ENCODE measurements at regions not wholly inside any gene's neighbourhood (a gene's known extent, or its start where the extent isn't known, plus 50 kb on each side); places are given as distances from the start of the nearest gene placed in this dataset.
A peak's percentile ranks its signal among the peaks of the same experiment; 100 is the strongest.

GRCh38 chr5:113935453-113935852 lies 422.0 kb downstream of the YTHDC2 start:
- H3K27ac ChIP-seq: no peak overlapping the region
- no peak overlapping the region for H3K9ac ChIP-seq (ENCODE audit: low read depth in 2 of 2, low read length in 2 of 2)
- no peaks in the 10 kb centered on the region for H3K36me3 ChIP-seq
- DNase-seq: no peak
- no peaks in the 10 kb centered on the region for H3K27me3 ChIP-seq
- H3K4me1 ChIP-seq: no peaks in the 10 kb centered on the region
- no peaks in the 10 kb centered on the region for H3K9me3 ChIP-seq
- no peak overlapping the region for H3K4me3 ChIP-seq
- intact Hi-C loops (cut with DNase I): no loop called here
- TF ChIP-seq, protein P1, sequence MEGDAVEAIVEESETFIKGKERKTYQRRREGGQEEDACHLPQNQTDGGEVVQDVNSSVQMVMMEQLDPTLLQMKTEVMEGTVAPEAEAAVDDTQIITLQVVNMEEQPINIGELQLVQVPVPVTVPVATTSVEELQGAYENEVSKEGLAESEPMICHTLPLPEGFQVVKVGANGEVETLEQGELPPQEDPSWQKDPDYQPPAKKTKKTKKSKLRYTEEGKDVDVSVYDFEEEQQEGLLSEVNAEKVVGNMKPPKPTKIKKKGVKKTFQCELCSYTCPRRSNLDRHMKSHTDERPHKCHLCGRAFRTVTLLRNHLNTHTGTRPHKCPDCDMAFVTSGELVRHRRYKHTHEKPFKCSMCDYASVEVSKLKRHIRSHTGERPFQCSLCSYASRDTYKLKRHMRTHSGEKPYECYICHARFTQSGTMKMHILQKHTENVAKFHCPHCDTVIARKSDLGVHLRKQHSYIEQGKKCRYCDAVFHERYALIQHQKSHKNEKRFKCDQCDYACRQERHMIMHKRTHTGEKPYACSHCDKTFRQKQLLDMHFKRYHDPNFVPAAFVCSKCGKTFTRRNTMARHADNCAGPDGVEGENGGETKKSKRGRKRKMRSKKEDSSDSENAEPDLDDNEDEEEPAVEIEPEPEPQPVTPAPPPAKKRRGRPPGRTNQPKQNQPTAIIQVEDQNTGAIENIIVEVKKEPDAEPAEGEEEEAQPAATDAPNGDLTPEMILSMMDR (IDR thresholded peaks at IDR 0.05): no peak

DNA sequence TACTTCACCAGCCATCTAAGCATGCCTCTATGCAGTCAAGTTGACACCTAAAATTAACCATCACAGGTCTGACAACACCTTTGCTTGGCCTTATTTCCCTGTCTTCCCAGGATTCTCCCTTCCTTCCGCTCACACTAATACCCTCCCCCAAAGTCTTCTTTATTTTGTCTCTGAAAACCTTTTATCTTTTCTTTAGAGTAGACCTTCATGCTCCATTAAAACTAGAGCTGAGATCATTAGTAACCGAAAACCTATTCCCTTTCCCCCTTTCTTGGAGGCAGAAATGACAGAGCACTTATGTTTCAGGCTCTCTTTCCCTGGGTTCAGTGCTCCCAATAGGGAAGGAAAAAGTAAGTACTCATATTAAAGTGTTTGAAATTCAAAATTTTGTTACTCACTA lies 423.8 kb downstream of the YTHDC2 start:
- no peaks in the 10 kb centered on the region for H3K36me3 ChIP-seq
- DNase-seq: no peak
- no peak overlapping the region for H3K27ac ChIP-seq
- intact Hi-C loops (cut with DNase I): no loop called here
- no peak overlapping the region for H3K9ac ChIP-seq (ENCODE audit: low read depth in 2 of 2, low read length in 2 of 2)
- H3K27me3 ChIP-seq: no peaks in the 10 kb centered on the region
- H3K4me3 ChIP-seq: no peak overlapping the region
- TF ChIP-seq, protein P1 (IDR thresholded peaks at IDR 0.05): no peak
- H3K9me3 ChIP-seq: no peaks in the 10 kb centered on the region
- H3K4me1 ChIP-seq: no peaks in the 10 kb centered on the region

DNA sequence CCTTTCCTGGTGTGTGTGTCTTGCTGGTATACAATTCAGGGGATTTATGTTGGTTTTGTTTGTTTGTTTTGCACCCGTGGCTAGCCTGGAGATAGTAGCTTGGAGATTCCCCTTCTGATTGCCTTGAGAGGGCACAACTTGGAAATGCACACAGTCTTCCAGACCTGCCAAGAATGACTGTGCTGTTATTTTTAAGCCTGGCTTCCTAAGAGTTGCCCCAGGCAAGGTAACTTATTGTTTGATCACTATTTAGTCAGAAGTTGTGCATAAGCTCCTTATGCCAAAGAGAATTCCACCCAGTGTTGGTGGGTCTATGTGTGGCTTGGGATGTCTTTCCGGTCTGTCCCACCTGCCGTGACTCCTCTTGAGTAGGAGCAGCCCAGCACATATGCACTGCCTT lies 421.9 kb upstream of the KCNN2 start:
- Histone ChIP-seq H3K4me1 (no peaks in the 10 kb centered on the region), H3K27ac (no peak overlapping the region), H3K27me3 (no peaks in the 10 kb centered on the region), H3K36me3 (no peaks in the 10 kb centered on the region), H3K9ac (ENCODE audit: low read depth in 2 of 2, low read length in 2 of 2) (no peak overlapping the region), H3K9me3 (no peaks in the 10 kb centered on the region), H3K4me3 (no peak overlapping the region)
- DNase-seq: no peak
- intact Hi-C loops (cut with DNase I): no loop called here
- TF ChIP-seq, protein P1 (IDR thresholded peaks at IDR 0.05): no peak

DNA sequence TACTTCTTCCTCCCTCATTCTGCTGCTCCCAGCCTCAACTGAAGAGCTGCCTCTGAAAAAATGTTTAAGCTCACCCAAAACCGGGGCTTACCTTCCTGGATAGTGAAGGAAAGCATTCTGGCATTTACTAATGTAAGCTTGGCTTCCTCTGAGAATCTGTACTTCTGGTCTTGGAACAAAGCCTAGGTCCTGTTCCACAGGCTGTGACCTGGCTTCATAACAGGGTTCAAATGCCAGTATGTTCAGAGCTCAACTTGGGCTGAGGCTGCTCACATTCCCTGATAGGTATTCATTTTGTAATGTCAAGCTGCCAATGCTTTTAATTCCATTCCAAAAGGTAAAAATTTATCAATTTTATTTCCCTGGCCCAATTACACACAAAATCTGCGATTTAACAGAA lies 411.7 kb upstream of the KCNN2 start:
- Histone ChIP-seq H3K36me3 (no peaks in the 10 kb centered on the region), H3K27me3 (no peaks in the 10 kb centered on the region), H3K4me3 (no peak overlapping the region), H3K27ac (no peak overlapping the region), H3K4me1 (no peaks in the 10 kb centered on the region), H3K9ac (ENCODE audit: low read depth in 2 of 2, low read length in 2 of 2) (no peak overlapping the region), H3K9me3 (no peaks in the 10 kb centered on the region)
- DNase-seq: no peak
- intact Hi-C loops (cut with DNase I): no loop called here
- TF ChIP-seq, protein P1 (IDR thresholded peaks at IDR 0.05): no peak

- H3K4me3 ChIP-seq: no peak overlapping the region
- H3K4me1 ChIP-seq: no peaks in the 10 kb centered on the region
- TF ChIP-seq, protein P1 (IDR thresholded peaks at IDR 0.05): no peak
- H3K36me3 ChIP-seq: no peaks in the 10 kb centered on the region
- no peaks in the 10 kb centered on the region for H3K27me3 ChIP-seq
- no peak overlapping the region for H3K9ac ChIP-seq (ENCODE audit: low read depth in 2 of 2, low read length in 2 of 2)
- DNase-seq: peak; percentile 41
- H3K27ac ChIP-seq: no peak overlapping the region
- no peaks in the 10 kb centered on the region for H3K9me3 ChIP-seq
- intact Hi-C loops (cut with DNase I): no loop called here
Measured at GRCh38 chr5:113965225-113965624, 396.6 kb upstream of the KCNN2 start.

- H3K36me3 ChIP-seq: no peaks in the 10 kb centered on the region
- no peaks in the 10 kb centered on the region for H3K9me3 ChIP-seq
- no peaks in the 10 kb centered on the region for H3K4me1 ChIP-seq
- no peak for DNase-seq
- no peak overlapping the region for H3K9ac ChIP-seq (ENCODE audit: low read depth in 2 of 2, low read length in 2 of 2)
- intact Hi-C loops (cut with DNase I): no loop called here
- no peak overlapping the region for H3K27ac ChIP-seq
- H3K4me3 ChIP-seq: no peak overlapping the region
- H3K27me3 ChIP-seq: no peaks in the 10 kb centered on the region
- TF ChIP-seq, protein P1 (IDR thresholded peaks at IDR 0.05): no peak
Measured at GRCh38 chr5:113969901-113970300, 392.0 kb upstream of the KCNN2 start.

All from colonic mucosa (tissue), 4 donors.